ENCODE measurements at regions not wholly inside any gene's neighbourhood (a gene's known extent, or its start where the extent isn't known, plus 50 kb on each side); places are given as distances from the start of the nearest gene placed in this dataset.

GRCh38 chr4:60923075-60923474 lies 277.1 kb upstream of the ADGRL3 start:
- no peak for TF ChIP-seq CTCF (IDR thresholded peaks at IDR 0.05)
- no peak for TF ChIP-seq POLR2A (IDR thresholded peaks at IDR 0.05)

All from testis (tissue), 2 donors.